ENCODE measurements at regions not wholly inside any gene's neighbourhood (a gene's known extent, or its start where the extent isn't known, plus 50 kb on each side); places are given as distances from the start of the nearest gene placed in this dataset.
"Not testable (repeated sequence)": the region's sequence is repeated elsewhere in the genome, so short reads cannot be mapped to it uniquely, and the experiment has no call there.

- TF ChIP-seq BHLHE40 (IDR thresholded peaks at IDR 0.05; ENCODE audit: borderline replicate concordance); NFRKB (IDR thresholded peaks at IDR 0.05); PKNOX1 (IDR thresholded peaks at IDR 0.05); SP1 (IDR thresholded peaks at IDR 0.05); ELF4 (IDR thresholded peaks at IDR 0.05); ARNT (IDR thresholded peaks at IDR 0.05); FOXA1 (IDR thresholded peaks at IDR 0.05); ZNF384 (IDR thresholded peaks at IDR 0.05); FOXK2 (IDR thresholded peaks at IDR 0.05): not testable (repeated sequence)
Observed at GRCh38 chr3:195959367-195960157, 51.2 kb upstream of the TNK2 start.

Data from HEK293T (cell line).